Stimulated activated CD4-positive, alpha-beta T cell treated with anti-CD3 and anti-CD28 coated beads, Interleukin-12 subunit alpha, Interleukin-12 subunit beta, amount 100 ng/mL, for 4 hours (primary cell): ENCODE measurements at regions not wholly inside any gene's neighbourhood (a gene's known extent, or its start where the extent isn't known, plus 50 kb on each side); places are given as distances from the start of the nearest gene placed in this dataset.
A peak's percentile ranks its signal among the peaks of the same experiment; 100 is the strongest.

ENCODE experiments used
- DNase-seq: peaks from one replicate; pipeline ENCODE4 v3.0.0-alpha.2; 2020

- no peak for DNase-seq
These were observed 157.5 kb upstream of the C21orf91 start for GRCh38 chr21:17976691-17977090.

GRCh38 chr21:17976139-17976538 is 157.0 kb upstream of the C21orf91 start:
- DNase-seq = no peak

- no peak for DNase-seq
These were observed 148.2 kb upstream of the C21orf91 start for GRCh38 chr21:17967319-17967718.

GRCh38 chr21:17964716-17965115 is 145.6 kb upstream of the C21orf91 start:
- no peak for DNase-seq

GRCh38 chr21:17964199-17964598 is 145.0 kb upstream of the C21orf91 start:
- no peak for DNase-seq

- DNase-seq = no peak
These were observed 131.4 kb upstream of the C21orf91 start for GRCh38 chr21:17950591-17950990.

- DNase-seq = no peak
These were observed 130.3 kb upstream of the C21orf91 start for GRCh38 chr21:17949421-17949820.

GRCh38 chr21:17947531-17947930 is 128.4 kb upstream of the C21orf91 start:
- DNase-seq = no peak

- DNase-seq = no peak
These were observed 111.9 kb upstream of the C21orf91 start for GRCh38 chr21:17931080-17931479.

GRCh38 chr21:17930093-17930492 is 110.9 kb upstream of the C21orf91 start:
- no peak for DNase-seq

GRCh38 chr21:17929510-17929909 is 110.4 kb upstream of the C21orf91 start:
- no peak for DNase-seq

GRCh38 chr21:17925899-17926298 is 106.7 kb upstream of the C21orf91 start:
- DNase-seq = no peak

- peak; percentile 28 for DNase-seq
These were observed 105.9 kb upstream of the C21orf91 start for GRCh38 chr21:17925000-17925610.

GRCh38 chr21:17921579-17922530 is 102.7 kb upstream of the C21orf91 start:
- DNase-seq = no peak

- no peak for DNase-seq
These were observed 96.8 kb upstream of the C21orf91 start for GRCh38 chr21:17915976-17916375.

- DNase-seq = no peak
These were observed 92.5 kb upstream of the C21orf91 start for GRCh38 chr21:17911628-17912027.

- no peak for DNase-seq
These were observed 84.9 kb upstream of the C21orf91 start for GRCh38 chr21:17903929-17904639.

GRCh38 chr21:17903029-17903806 is 84.1 kb upstream of the C21orf91 start:
- no peak for DNase-seq

- DNase-seq = no peak
These were observed 82.4 kb upstream of the C21orf91 start for GRCh38 chr21:17901458-17902079.

GRCh38 chr21:17900990-17901385 is 81.8 kb upstream of the C21orf91 start:
- no peak for DNase-seq

- DNase-seq = no peak
These were observed 81.3 kb upstream of the C21orf91 start for GRCh38 chr21:17900281-17900989.

- DNase-seq = no peak
These were observed 70.0 kb upstream of the C21orf91 start for GRCh38 chr21:17889171-17889570.
